ENCODE measurements at regions not wholly inside any gene's neighbourhood (a gene's known extent, or its start where the extent isn't known, plus 50 kb on each side); places are given as distances from the start of the nearest gene placed in this dataset.

DNA sequence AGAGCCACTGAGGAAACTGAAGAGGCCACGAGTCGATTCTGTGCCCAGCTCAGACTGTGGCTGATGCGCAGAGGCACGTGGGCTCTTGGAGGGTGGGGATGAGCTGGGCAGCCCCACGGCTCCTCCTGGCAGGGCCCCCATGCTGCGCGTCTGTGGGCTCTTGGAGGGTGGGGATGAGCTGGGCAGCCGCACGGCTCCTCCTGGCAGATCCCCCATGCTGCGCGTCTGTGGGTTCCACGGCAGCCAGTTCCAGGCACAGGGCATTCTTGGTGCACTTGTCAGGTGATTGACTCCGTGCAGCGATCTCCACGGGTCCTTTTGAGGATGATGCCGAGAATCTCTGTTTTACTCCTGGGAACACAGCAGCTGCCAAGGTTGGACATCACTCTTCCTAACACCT, 138.1 kb upstream of the ZNF236 start:
- TF ChIP-seq, protein P1, sequence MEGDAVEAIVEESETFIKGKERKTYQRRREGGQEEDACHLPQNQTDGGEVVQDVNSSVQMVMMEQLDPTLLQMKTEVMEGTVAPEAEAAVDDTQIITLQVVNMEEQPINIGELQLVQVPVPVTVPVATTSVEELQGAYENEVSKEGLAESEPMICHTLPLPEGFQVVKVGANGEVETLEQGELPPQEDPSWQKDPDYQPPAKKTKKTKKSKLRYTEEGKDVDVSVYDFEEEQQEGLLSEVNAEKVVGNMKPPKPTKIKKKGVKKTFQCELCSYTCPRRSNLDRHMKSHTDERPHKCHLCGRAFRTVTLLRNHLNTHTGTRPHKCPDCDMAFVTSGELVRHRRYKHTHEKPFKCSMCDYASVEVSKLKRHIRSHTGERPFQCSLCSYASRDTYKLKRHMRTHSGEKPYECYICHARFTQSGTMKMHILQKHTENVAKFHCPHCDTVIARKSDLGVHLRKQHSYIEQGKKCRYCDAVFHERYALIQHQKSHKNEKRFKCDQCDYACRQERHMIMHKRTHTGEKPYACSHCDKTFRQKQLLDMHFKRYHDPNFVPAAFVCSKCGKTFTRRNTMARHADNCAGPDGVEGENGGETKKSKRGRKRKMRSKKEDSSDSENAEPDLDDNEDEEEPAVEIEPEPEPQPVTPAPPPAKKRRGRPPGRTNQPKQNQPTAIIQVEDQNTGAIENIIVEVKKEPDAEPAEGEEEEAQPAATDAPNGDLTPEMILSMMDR (IDR thresholded peaks at IDR 0.05) = no peak
- no peak for TF ChIP-seq SP1 (CRISPR knock-in tag; conservative IDR thresholded peaks at IDR 0.05)
- TF ChIP-seq, protein P2, sequence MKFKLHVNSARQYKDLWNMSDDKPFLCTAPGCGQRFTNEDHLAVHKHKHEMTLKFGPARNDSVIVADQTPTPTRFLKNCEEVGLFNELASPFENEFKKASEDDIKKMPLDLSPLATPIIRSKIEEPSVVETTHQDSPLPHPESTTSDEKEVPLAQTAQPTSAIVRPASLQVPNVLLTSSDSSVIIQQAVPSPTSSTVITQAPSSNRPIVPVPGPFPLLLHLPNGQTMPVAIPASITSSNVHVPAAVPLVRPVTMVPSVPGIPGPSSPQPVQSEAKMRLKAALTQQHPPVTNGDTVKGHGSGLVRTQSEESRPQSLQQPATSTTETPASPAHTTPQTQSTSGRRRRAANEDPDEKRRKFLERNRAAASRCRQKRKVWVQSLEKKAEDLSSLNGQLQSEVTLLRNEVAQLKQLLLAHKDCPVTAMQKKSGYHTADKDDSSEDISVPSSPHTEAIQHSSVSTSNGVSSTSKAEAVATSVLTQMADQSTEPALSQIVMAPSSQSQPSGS (CRISPR knock-in tag; IDR thresholded peaks at IDR 0.05; ENCODE audit: borderline replicate concordance, low read depth) = no peak
- TF ChIP-seq RELA (CRISPR knock-in tag; IDR thresholded peaks at IDR 0.05; ENCODE audit: borderline replicate concordance) = no peak
- TF ChIP-seq, protein P3, sequence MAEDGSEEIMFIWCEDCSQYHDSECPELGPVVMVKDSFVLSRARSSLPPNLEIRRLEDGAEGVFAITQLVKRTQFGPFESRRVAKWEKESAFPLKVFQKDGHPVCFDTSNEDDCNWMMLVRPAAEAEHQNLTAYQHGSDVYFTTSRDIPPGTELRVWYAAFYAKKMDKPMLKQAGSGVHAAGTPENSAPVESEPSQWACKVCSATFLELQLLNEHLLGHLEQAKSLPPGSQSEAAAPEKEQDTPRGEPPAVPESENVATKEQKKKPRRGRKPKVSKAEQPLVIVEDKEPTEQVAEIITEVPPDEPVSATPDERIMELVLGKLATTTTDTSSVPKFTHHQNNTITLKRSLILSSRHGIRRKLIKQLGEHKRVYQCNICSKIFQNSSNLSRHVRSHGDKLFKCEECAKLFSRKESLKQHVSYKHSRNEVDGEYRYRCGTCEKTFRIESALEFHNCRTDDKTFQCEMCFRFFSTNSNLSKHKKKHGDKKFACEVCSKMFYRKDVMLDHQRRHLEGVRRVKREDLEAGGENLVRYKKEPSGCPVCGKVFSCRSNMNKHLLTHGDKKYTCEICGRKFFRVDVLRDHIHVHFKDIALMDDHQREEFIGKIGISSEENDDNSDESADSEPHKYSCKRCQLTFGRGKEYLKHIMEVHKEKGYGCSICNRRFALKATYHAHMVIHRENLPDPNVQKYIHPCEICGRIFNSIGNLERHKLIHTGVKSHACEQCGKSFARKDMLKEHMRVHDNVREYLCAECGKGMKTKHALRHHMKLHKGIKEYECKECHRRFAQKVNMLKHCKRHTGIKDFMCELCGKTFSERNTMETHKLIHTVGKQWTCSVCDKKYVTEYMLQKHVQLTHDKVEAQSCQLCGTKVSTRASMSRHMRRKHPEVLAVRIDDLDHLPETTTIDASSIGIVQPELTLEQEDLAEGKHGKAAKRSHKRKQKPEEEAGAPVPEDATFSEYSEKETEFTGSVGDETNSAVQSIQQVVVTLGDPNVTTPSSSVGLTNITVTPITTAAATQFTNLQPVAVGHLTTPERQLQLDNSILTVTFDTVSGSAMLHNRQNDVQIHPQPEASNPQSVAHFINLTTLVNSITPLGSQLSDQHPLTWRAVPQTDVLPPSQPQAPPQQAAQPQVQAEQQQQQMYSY (CRISPR knock-in tag; IDR thresholded peaks at IDR 0.05) = no peak
- TF ChIP-seq CREB1 (CRISPR knock-in tag; IDR thresholded peaks at IDR 0.05) = no peak
- TF ChIP-seq FOXJ3 (CRISPR knock-in tag; IDR thresholded peaks at IDR 0.05; ENCODE audit: borderline replicate concordance) = no peak
- no peak for TF ChIP-seq ESRRA (CRISPR knock-in tag; IDR thresholded peaks at IDR 0.05; ENCODE audit: borderline replicate concordance)
- no peak for TF ChIP-seq SMAD4 (CRISPR knock-in tag; IDR thresholded peaks at IDR 0.05)
- TF ChIP-seq, protein P4, sequence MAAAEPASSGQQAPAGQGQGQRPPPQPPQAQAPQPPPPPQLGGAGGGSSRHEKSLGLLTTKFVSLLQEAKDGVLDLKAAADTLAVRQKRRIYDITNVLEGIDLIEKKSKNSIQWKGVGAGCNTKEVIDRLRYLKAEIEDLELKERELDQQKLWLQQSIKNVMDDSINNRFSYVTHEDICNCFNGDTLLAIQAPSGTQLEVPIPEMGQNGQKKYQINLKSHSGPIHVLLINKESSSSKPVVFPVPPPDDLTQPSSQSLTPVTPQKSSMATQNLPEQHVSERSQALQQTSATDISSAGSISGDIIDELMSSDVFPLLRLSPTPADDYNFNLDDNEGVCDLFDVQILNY (CRISPR knock-in tag; IDR thresholded peaks at IDR 0.05) = no peak
